Smooth muscle cell (in vitro differentiated cells): ENCODE measurements at regions not wholly inside any gene's neighbourhood (a gene's known extent, or its start where the extent isn't known, plus 50 kb on each side); places are given as distances from the start of the nearest gene placed in this dataset.

Experiments used
- DNase-seq: peaks from one replicate; lab custom pipeline; 2025; ENCODE audit not compliant: unreplicated experiment; lab: John Stamatoyannopoulos, UW
- H2AFZ ChIP-seq: fragments of 200-600 bp; sonication (generic); 2 replicates; pipeline ENCODE4 v1.6.0; 2016; ENCODE audit warnings: antibody characterized with exemption, low read depth, mild to moderate bottlenecking
- H3F3A ChIP-seq: fragments of 200-600 bp; sonication (generic); 2 replicates; pipeline ENCODE4 v1.6.0; 2017; ENCODE audit warnings: antibody characterized with exemption, low read depth
- H3K27ac ChIP-seq: fragments of 200-600 bp; sonication (generic); 2 replicates; pipeline ENCODE4 v1.5.1; 2016; ENCODE audit warnings: low read depth, mild to moderate bottlenecking
- H3K27me3 ChIP-seq: fragments of 200-600 bp; sonication (generic); 2 replicates; pipeline ENCODE4 v1.6.1; 2016; ENCODE audit warnings: low read depth, mild to moderate bottlenecking
- H3K36me3 ChIP-seq: fragments of 200-600 bp; sonication (generic); 2 replicates; pipeline ENCODE4 v1.5.1; 2016; ENCODE audit warnings: low read depth
- H3K4me1 ChIP-seq: fragments of 200-600 bp; sonication (generic); 2 replicates; pipeline ENCODE4 v1.5.1; 2016; ENCODE audit warnings: low read depth
- H3K4me2 ChIP-seq: fragments of 200-600 bp; sonication (generic); 2 replicates; pipeline ENCODE4 v1.6.0; 2016; ENCODE audit warnings: mild to moderate bottlenecking
- H3K4me3 ChIP-seq: fragments of 200-600 bp; sonication (generic); 2 replicates; pipeline ENCODE4 v1.5.1; 2016; ENCODE audit warnings: mild to moderate bottlenecking
- H3K79me2 ChIP-seq: fragments of 200-600 bp; sonication (generic); 2 replicates; pipeline ENCODE4 v1.6.0; 2016; ENCODE audit warnings: low read depth, mild to moderate bottlenecking
- H3K9ac ChIP-seq: fragments of 200-600 bp; sonication (generic); 2 replicates; pipeline ENCODE4 v1.6.0; 2016; ENCODE audit warnings: low read depth
- H3K9me3 ChIP-seq: fragments of 200-600 bp; sonication (generic); replicated peaks from 2 replicates; pipeline ENCODE4 v1.5.1; 2016; ENCODE audit warnings: low read depth
- H4K20me1 ChIP-seq: fragments of 200-600 bp; sonication (generic); 2 replicates; pipeline ENCODE4 v1.6.0; 2016; ENCODE audit warnings: low read depth
- WGBS: methylation state at CpG from one replicate; pipeline ENCODE4 v1.1.7; 2016; ENCODE audit warnings: low lambda C conversion rate; 5-methylcytosine and 5-hydroxymethylcytosine counted together
- TF ChIP-seq, protein P1 (sequence below): fragments of 200-600 bp; sonication (generic); IDR thresholded peaks from 2 replicates; pipeline ENCODE4 v1.5.1; 2017; ENCODE audit warnings: borderline replicate concordance, mild to moderate bottlenecking, antibody characterized with exemption; ENCODE audit not compliant: insufficient read depth, poor library complexity, severe bottlenecking

DNA sequence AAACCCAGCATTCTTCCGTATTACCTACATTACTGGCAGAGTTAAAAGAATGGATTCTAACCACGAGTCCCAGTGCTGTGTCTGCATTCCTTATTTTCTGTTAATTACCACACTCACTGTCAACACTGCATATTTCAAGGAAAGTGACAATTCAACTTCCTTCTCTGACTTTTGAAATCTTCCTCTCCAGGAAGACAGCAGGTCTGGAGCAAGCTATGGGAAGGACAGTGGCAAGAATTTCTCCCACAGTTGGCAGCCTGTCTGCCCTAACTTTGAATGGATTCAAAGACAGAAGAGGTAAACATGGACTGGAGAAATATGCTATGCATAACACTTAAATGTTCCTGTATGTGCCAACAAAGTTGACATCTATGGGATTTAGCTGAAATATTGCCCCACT, 700.5 kb upstream of the CHAC2 start:
- no peaks in the 10 kb centered on the region for H3K36me3 ChIP-seq
- H3F3A ChIP-seq, result no peaks in the 10 kb centered on the region
- no peaks in the 10 kb centered on the region for H4K20me1 ChIP-seq
- H3K4me2 ChIP-seq, result no peak overlapping the region
- 37% methylated on average over 2 of the region's 2 CpGs for WGBS
- TF ChIP-seq, protein P1, sequence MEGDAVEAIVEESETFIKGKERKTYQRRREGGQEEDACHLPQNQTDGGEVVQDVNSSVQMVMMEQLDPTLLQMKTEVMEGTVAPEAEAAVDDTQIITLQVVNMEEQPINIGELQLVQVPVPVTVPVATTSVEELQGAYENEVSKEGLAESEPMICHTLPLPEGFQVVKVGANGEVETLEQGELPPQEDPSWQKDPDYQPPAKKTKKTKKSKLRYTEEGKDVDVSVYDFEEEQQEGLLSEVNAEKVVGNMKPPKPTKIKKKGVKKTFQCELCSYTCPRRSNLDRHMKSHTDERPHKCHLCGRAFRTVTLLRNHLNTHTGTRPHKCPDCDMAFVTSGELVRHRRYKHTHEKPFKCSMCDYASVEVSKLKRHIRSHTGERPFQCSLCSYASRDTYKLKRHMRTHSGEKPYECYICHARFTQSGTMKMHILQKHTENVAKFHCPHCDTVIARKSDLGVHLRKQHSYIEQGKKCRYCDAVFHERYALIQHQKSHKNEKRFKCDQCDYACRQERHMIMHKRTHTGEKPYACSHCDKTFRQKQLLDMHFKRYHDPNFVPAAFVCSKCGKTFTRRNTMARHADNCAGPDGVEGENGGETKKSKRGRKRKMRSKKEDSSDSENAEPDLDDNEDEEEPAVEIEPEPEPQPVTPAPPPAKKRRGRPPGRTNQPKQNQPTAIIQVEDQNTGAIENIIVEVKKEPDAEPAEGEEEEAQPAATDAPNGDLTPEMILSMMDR, result no peak
- no peak overlapping the region for H3K27ac ChIP-seq
- no peak overlapping the region for H3K4me3 ChIP-seq
- H2AFZ ChIP-seq, result peak overlapping the region; percentile 42
- H3K4me1 ChIP-seq, result peaks cover 8% of the 10 kb centered on the region
- no peaks in the 10 kb centered on the region for H3K79me2 ChIP-seq
- H3K9ac ChIP-seq, result no peak overlapping the region
- no peaks in the 10 kb centered on the region for H3K9me3 ChIP-seq
- H3K27me3 ChIP-seq, result no peaks in the 10 kb centered on the region
- DNase-seq, result no peak

DNA sequence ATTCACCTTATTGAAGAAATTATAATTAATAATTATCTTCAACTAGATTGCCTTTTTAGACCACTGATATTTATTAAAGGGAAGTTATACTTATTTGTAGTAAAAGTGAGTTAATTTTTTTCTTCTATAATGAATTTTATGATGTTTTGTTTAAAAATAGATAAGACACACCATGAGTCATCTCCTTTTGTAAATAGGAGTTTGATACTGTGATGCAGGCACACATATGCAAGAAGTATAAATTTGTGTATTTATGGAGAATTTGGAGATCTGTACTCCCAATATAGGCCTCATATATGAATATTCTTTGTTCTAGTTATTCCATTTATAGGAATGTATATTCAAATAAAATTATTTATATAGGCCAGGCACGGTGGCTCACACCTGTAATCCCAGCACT, 703.5 kb upstream of the CHAC2 start:
- no peaks in the 10 kb centered on the region for H3K79me2 ChIP-seq
- H3K27ac ChIP-seq, result no peak overlapping the region
- no peak overlapping the region for H2AFZ ChIP-seq
- no peak for DNase-seq
- TF ChIP-seq, protein P1, result no peak
- no peak overlapping the region for H3K4me2 ChIP-seq
- H3K4me3 ChIP-seq, result no peak overlapping the region
- no peaks in the 10 kb centered on the region for H3K36me3 ChIP-seq
- H4K20me1 ChIP-seq, result no peaks in the 10 kb centered on the region
- 100% methylated on average over 1 of the region's 1 CpG for WGBS
- peaks cover 4% of the 10 kb centered on the region for H3F3A ChIP-seq
- H3K9ac ChIP-seq, result no peak overlapping the region
- no peaks in the 10 kb centered on the region for H3K9me3 ChIP-seq
- peaks cover 8% of the 10 kb centered on the region for H3K4me1 ChIP-seq
- H3K27me3 ChIP-seq, result no peaks in the 10 kb centered on the region

DNA sequence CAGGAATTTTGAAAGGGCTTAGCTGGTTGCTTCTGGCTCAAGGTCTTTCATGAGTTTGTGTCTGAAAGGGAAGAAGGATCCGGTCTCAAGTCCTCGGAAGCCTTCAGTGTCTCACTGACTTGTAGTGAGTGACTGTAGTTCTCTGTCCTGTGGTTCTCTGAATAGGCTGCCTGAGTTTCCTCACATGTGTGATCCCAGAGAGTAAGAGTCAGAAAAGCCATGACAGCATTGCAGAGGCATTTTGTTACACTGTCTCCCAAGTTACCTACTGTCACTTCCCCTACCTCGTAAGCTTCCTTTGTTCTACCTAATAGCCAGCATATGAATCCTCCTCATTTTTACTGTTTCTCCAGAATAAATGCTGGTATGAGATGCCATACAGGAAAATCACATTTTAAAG, 709.1 kb upstream of the CHAC2 start:
- DNase-seq, result no peak
- Histone ChIP-seq H2AFZ (peak overlapping the region; percentile 31), H3K36me3 (no peaks in the 10 kb centered on the region), H3K27me3 (no peaks in the 10 kb centered on the region), H3K79me2 (no peaks in the 10 kb centered on the region), H3K27ac (peak overlapping the region; percentile 84), H3F3A (peaks cover 8% of the 10 kb centered on the region), H3K4me2 (peak overlapping the region; percentile 41), H4K20me1 (no peaks in the 10 kb centered on the region), H3K9ac (peak overlapping the region; percentile 65), H3K4me3 (no peak overlapping the region), H3K4me1 (peaks cover 3% of the 10 kb centered on the region), H3K9me3 (no peaks in the 10 kb centered on the region)
- TF ChIP-seq, protein P1, result no peak
- 19% methylated on average over 3 of the region's 3 CpGs for WGBS

DNA sequence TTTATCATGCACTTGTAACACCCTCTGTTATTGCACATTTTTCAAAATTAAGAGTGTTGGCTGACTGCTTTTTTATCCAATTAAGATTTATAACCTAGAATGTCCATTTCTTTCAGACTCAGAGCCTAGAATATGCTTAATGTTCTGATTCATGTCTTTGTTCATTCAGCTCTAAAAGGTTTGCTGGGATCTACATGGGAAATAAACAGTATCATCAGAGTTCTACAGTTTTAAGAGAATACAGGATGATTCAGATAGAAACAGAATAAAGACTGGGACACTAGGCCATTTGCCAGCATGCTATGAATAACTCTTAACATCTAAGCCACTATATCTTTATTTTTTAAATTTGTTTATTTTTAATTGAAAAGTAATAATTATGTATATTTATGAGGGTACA, 713.7 kb upstream of the CHAC2 start:
- Histone ChIP-seq H4K20me1 (no peaks in the 10 kb centered on the region), H3K27me3 (no peaks in the 10 kb centered on the region), H3K27ac (no peak overlapping the region), H3K9ac (no peak overlapping the region), H3F3A (peaks cover 2% of the 10 kb centered on the region), H3K4me1 (peaks cover 3% of the 10 kb centered on the region), H3K4me2 (no peak overlapping the region), H2AFZ (no peak overlapping the region), H3K9me3 (no peaks in the 10 kb centered on the region), H3K4me3 (no peak overlapping the region), H3K79me2 (no peaks in the 10 kb centered on the region), H3K36me3 (no peaks in the 10 kb centered on the region)
- no peak for DNase-seq
- TF ChIP-seq, protein P1, result no peak
